MG63 (cell line): ENCODE measurements at regions not wholly inside any gene's neighbourhood (a gene's known extent, or its start where the extent isn't known, plus 50 kb on each side); places are given as distances from the start of the nearest gene placed in this dataset.
"Not testable (repeated sequence)": the region's sequence is repeated elsewhere in the genome, so short reads cannot be mapped to it uniquely, and the experiment has no call there.

Experiments used
- DNase-seq: peaks from one replicate; pipeline ENCODE4 v3.0.0-alpha.2; 2020
- H3K27me3 ChIP-seq: fragments of 250-450 bp; sonication (Bioruptor Pico); 2 replicates; pipeline ENCODE4 v1.5.1; 2020; ENCODE audit warnings: mild to moderate bottlenecking, moderate library complexity
- H3K36me3 ChIP-seq: fragments of 250-450 bp; sonication (Bioruptor Pico); 2 replicates; pipeline ENCODE4 v1.5.1; 2020; ENCODE audit warnings: mild to moderate bottlenecking, moderate library complexity
- H3K4me3 ChIP-seq: fragments of 250-450 bp; sonication (Bioruptor Pico); 2 replicates; pipeline ENCODE4 v1.5.1; 2020; ENCODE audit warnings: mild to moderate bottlenecking, moderate library complexity
- H3K9me3 ChIP-seq: fragments of 250-450 bp; sonication (Bioruptor Pico); 2 replicates; pipeline ENCODE4 v1.5.1; 2020; ENCODE audit warnings: mild to moderate bottlenecking, moderate library complexity

GRCh38 chr15:22252047-22252446 lies 171.7 kb downstream of the OR4M2 start:
- H3K4me3 ChIP-seq, H3K9me3 ChIP-seq, H3K27me3 ChIP-seq, DNase-seq, H3K36me3 ChIP-seq: not testable (repeated sequence)

GRCh38 chr15:22252521-22252920 lies 172.2 kb downstream of the OR4M2 start:
- not testable (repeated sequence) for DNase-seq, H3K9me3 ChIP-seq

GRCh38 chr15:22253002-22253675 lies 172.8 kb downstream of the OR4M2 start:
- not testable (repeated sequence) for H3K36me3 ChIP-seq, H3K4me3 ChIP-seq, DNase-seq, H3K9me3 ChIP-seq, H3K27me3 ChIP-seq

More at GRCh38 chr15:22252521-22252920, 172.2 kb downstream of the OR4M2 start:
- not testable (repeated sequence) for H3K36me3 ChIP-seq, H3K27me3 ChIP-seq, H3K4me3 ChIP-seq

- DNase-seq: no peak
- Histone ChIP-seq H3K27me3 (no peaks in the 10 kb centered on the region), H3K4me3 (no peak overlapping the region), H3K36me3 (no peaks in the 10 kb centered on the region), H3K9me3 (no peaks in the 10 kb centered on the region)
Observed at GRCh38 chr15:22253676-22254408, 173.5 kb downstream of the OR4M2 start.

- not testable (repeated sequence) for H3K9me3 ChIP-seq, H3K27me3 ChIP-seq, H3K36me3 ChIP-seq, DNase-seq, H3K4me3 ChIP-seq
Observed at GRCh38 chr15:22254409-22255045, 174.2 kb downstream of the OR4M2 start.

GRCh38 chr15:22255606-22256005 lies 175.3 kb downstream of the OR4M2 start:
- not testable (repeated sequence) for H3K4me3 ChIP-seq, H3K9me3 ChIP-seq, DNase-seq, H3K36me3 ChIP-seq, H3K27me3 ChIP-seq

- H3K36me3 ChIP-seq, H3K4me3 ChIP-seq, DNase-seq, H3K9me3 ChIP-seq, H3K27me3 ChIP-seq: not testable (repeated sequence)
Observed at GRCh38 chr15:22256389-22257046, 176.2 kb downstream of the OR4M2 start.

- Histone ChIP-seq H3K27me3 (no peaks in the 10 kb centered on the region), H3K36me3 (no peaks in the 10 kb centered on the region), H3K4me3 (no peak overlapping the region), H3K9me3 (no peaks in the 10 kb centered on the region)
- DNase-seq: no peak
Observed at GRCh38 chr15:22257047-22258008, 177.0 kb downstream of the OR4M2 start.

GRCh38 chr15:22258009-22258397 lies 177.7 kb downstream of the OR4M2 start:
- H3K36me3 ChIP-seq: no peaks in the 10 kb centered on the region
- no peak for DNase-seq
- no peaks in the 10 kb centered on the region for H3K9me3 ChIP-seq
- no peak overlapping the region for H3K4me3 ChIP-seq
- H3K27me3 ChIP-seq: no peaks in the 10 kb centered on the region

- H3K4me3 ChIP-seq: no peak overlapping the region
- DNase-seq: no peak
- no peaks in the 10 kb centered on the region for H3K9me3 ChIP-seq
- no peaks in the 10 kb centered on the region for H3K36me3 ChIP-seq
- no peaks in the 10 kb centered on the region for H3K27me3 ChIP-seq
Observed at GRCh38 chr15:22258398-22259150, 178.2 kb downstream of the OR4M2 start.

- not testable (repeated sequence) for H3K9me3 ChIP-seq, DNase-seq, H3K36me3 ChIP-seq, H3K4me3 ChIP-seq, H3K27me3 ChIP-seq
Observed at GRCh38 chr15:22259151-22259750, 178.9 kb downstream of the OR4M2 start.

GRCh38 chr15:22259881-22260421 lies 179.6 kb downstream of the OR4M2 start:
- no peak for DNase-seq
- no peak overlapping the region for H3K4me3 ChIP-seq
- no peaks in the 10 kb centered on the region for H3K27me3 ChIP-seq
- no peaks in the 10 kb centered on the region for H3K36me3 ChIP-seq
- H3K9me3 ChIP-seq: no peaks in the 10 kb centered on the region

- H3K36me3 ChIP-seq: no peaks in the 10 kb centered on the region
- H3K27me3 ChIP-seq: no peaks in the 10 kb centered on the region
- H3K4me3 ChIP-seq: no peak overlapping the region
- H3K9me3 ChIP-seq: no peaks in the 10 kb centered on the region
- DNase-seq: no peak
Observed at GRCh38 chr15:22262613-22263020, 182.3 kb downstream of the OR4M2 start.

- Histone ChIP-seq H3K27me3 (no peaks in the 10 kb centered on the region), H3K4me3 (no peak overlapping the region), H3K9me3 (no peaks in the 10 kb centered on the region), H3K36me3 (no peaks in the 10 kb centered on the region)
- no peak for DNase-seq
Observed at GRCh38 chr15:22263738-22264137, 183.4 kb downstream of the OR4M2 start.

GRCh38 chr15:22264272-22264671 lies 183.9 kb downstream of the OR4M2 start:
- not testable (repeated sequence) for DNase-seq, H3K4me3 ChIP-seq, H3K9me3 ChIP-seq, H3K36me3 ChIP-seq, H3K27me3 ChIP-seq
